ENCODE measurements at regions not wholly inside any gene's neighbourhood (a gene's known extent, or its start where the extent isn't known, plus 50 kb on each side); places are given as distances from the start of the nearest gene placed in this dataset.

DNA sequence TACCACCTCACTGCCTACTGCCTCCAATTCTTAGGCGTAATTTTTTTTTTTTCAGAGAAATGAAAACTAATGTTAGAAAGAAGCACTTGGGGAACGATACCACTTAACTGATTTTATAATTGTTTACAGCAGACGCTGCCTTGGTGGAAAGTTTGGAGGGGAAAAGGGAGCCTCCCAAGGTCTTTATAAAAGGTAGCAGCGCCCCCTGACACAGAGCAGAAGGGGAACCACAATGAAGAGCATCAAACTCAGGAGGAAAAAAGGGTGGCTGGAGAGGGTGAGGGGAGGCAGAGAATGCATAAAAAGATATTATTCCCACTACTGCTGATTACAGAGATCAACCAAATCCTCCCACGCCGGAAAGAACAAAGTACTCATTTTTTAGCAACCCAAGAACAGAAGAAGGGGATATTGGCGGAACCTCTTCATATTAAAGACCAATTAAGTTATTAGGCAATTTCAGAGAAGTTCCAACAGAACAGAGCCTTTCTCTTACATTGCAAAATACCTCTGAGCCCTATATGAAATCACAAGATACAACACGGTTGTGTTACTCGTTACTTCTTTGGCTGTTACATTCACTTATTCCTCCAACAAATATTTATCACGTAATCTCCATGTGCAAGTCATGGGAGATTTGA lies 135.8 kb downstream of the TEX36 start:
- peaks cover 8% of the 10 kb centered on the region for H3K4me1 Mint-ChIP-seq (ENCODE audit: low read depth)
- H3K27ac Mint-ChIP-seq (ENCODE audit: unreplicated experiment), result no peak overlapping the region
- peaks cover 42% of the 10 kb centered on the region for H3K27me3 Mint-ChIP-seq (ENCODE audit: low read depth)
- TF ChIP-seq, protein P1, sequence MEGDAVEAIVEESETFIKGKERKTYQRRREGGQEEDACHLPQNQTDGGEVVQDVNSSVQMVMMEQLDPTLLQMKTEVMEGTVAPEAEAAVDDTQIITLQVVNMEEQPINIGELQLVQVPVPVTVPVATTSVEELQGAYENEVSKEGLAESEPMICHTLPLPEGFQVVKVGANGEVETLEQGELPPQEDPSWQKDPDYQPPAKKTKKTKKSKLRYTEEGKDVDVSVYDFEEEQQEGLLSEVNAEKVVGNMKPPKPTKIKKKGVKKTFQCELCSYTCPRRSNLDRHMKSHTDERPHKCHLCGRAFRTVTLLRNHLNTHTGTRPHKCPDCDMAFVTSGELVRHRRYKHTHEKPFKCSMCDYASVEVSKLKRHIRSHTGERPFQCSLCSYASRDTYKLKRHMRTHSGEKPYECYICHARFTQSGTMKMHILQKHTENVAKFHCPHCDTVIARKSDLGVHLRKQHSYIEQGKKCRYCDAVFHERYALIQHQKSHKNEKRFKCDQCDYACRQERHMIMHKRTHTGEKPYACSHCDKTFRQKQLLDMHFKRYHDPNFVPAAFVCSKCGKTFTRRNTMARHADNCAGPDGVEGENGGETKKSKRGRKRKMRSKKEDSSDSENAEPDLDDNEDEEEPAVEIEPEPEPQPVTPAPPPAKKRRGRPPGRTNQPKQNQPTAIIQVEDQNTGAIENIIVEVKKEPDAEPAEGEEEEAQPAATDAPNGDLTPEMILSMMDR (IDR thresholded peaks at IDR 0.05), result no peak
- DNase-seq (ENCODE audit: low spot score), result no peak
- H3K36me3 Mint-ChIP-seq (ENCODE audit: low read depth), result no peaks in the 10 kb centered on the region
- H3K9me3 Mint-ChIP-seq (ENCODE audit: low read depth), result no peaks in the 10 kb centered on the region
- H3K4me3 Mint-ChIP-seq (ENCODE audit: unreplicated experiment), result no peak overlapping the region

- TF ChIP-seq, protein P1 (IDR thresholded peaks at IDR 0.05), result no peak
- Mint-ChIP-seq H3K9me3 (ENCODE audit: low read depth) (no peaks in the 10 kb centered on the region), H3K27me3 (ENCODE audit: low read depth) (peaks cover 50% of the 10 kb centered on the region), H3K27ac (ENCODE audit: unreplicated experiment) (no peak overlapping the region), H3K4me3 (ENCODE audit: unreplicated experiment) (no peak overlapping the region), H3K36me3 (ENCODE audit: low read depth) (no peaks in the 10 kb centered on the region), H3K4me1 (ENCODE audit: low read depth) (peaks cover 7% of the 10 kb centered on the region)
- no peak for DNase-seq (ENCODE audit: low spot score)
These were observed 139.2 kb downstream of the TEX36 start for GRCh38 chr10:125543796-125544195.

DNA sequence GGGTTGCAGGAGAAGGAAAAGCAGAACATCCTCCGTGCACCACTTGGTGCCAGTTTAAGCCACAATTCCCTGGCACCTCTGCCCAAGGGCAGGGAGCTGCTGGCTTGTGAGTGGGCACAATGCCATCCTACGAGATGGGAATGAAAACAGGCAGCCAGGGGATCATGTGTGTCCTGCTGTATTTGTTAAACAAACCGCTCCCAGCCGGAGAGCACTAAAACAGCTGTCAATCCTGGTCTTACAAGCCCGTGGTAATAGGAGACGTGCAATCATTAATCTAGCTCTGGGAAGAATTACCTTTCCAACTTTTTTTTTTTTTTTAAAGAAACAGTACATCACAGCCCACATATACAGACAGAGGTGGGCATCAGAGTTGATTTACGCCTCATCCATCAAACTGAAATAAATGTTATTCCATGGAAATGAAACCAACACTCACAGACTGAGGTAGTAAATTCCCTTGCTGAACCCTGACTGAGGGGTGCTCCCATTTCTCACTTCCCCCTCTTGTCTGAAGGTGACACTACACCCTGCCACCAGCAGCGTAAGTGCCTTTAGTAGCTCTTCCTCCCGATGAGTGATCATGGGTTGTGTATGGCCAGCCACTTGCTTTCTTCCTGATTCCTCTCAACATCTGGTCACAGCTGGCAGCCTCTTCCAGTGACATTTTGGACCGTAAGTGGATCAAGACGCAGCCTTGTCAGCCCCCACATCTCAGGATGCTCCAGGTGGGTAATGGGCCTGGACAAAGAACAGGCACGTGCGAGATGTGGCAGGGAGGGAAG lies 143.8 kb downstream of the TEX36 start:
- Mint-ChIP-seq H3K4me1 (ENCODE audit: low read depth) (peaks cover 10% of the 10 kb centered on the region), H3K27me3 (ENCODE audit: low read depth) (peaks cover 48% of the 10 kb centered on the region), H3K9me3 (ENCODE audit: low read depth) (no peaks in the 10 kb centered on the region), H3K36me3 (ENCODE audit: low read depth) (no peaks in the 10 kb centered on the region), H3K27ac (ENCODE audit: unreplicated experiment) (no peak overlapping the region), H3K4me3 (ENCODE audit: unreplicated experiment) (no peak overlapping the region)
- TF ChIP-seq, protein P1 (IDR thresholded peaks at IDR 0.05), result no peak
- DNase-seq (ENCODE audit: low spot score), result no peak

GRCh38 chr10:125536236-125536635 lies 146.7 kb downstream of the TEX36 start:
- peaks cover 10% of the 10 kb centered on the region for H3K4me1 Mint-ChIP-seq (ENCODE audit: low read depth)
- no peaks in the 10 kb centered on the region for H3K36me3 Mint-ChIP-seq (ENCODE audit: low read depth)
- no peak overlapping the region for H3K4me3 Mint-ChIP-seq (ENCODE audit: unreplicated experiment)
- no peaks in the 10 kb centered on the region for H3K9me3 Mint-ChIP-seq (ENCODE audit: low read depth)
- no peak overlapping the region for H3K27ac Mint-ChIP-seq (ENCODE audit: unreplicated experiment)
- H3K27me3 Mint-ChIP-seq (ENCODE audit: low read depth), result peaks cover 40% of the 10 kb centered on the region
- no peak for DNase-seq (ENCODE audit: low spot score)
- TF ChIP-seq, protein P1 (IDR thresholded peaks at IDR 0.05), result no peak

- Mint-ChIP-seq H3K4me3 (ENCODE audit: unreplicated experiment) (no peak overlapping the region), H3K4me1 (ENCODE audit: low read depth) (peaks cover 10% of the 10 kb centered on the region), H3K27ac (ENCODE audit: unreplicated experiment) (no peak overlapping the region), H3K36me3 (ENCODE audit: low read depth) (no peaks in the 10 kb centered on the region), H3K27me3 (ENCODE audit: low read depth) (peaks cover 38% of the 10 kb centered on the region), H3K9me3 (ENCODE audit: low read depth) (no peaks in the 10 kb centered on the region)
- no peak for DNase-seq (ENCODE audit: low spot score)
- TF ChIP-seq, protein P1 (IDR thresholded peaks at IDR 0.05), result no peak
These were observed 147.4 kb downstream of the TEX36 start for GRCh38 chr10:125535559-125535958.
